ENCODE measurements at regions not wholly inside any gene's neighbourhood (a gene's known extent, or its start where the extent isn't known, plus 50 kb on each side); places are given as distances from the start of the nearest gene placed in this dataset.

- DNase-seq, result no peak
These were observed 179.0 kb upstream of the TMEFF2 start for GRCh38 chr2:192373754-192374153.

GRCh38 chr2:192373221-192373620 is 178.5 kb upstream of the TMEFF2 start:
- DNase-seq, result no peak

- no peak for DNase-seq
These were observed 175.2 kb upstream of the TMEFF2 start for GRCh38 chr2:192369969-192370368.

- no peak for DNase-seq
These were observed 162.5 kb upstream of the TMEFF2 start for GRCh38 chr2:192357217-192357616.

- no peak for DNase-seq
These were observed 159.9 kb upstream of the TMEFF2 start for GRCh38 chr2:192354512-192355244.

GRCh38 chr2:192347542-192347941 is 152.8 kb upstream of the TMEFF2 start:
- no peak for DNase-seq

- no peak for DNase-seq
These were observed 150.6 kb upstream of the TMEFF2 start for GRCh38 chr2:192345287-192345686.

- DNase-seq, result no peak
These were observed 138.9 kb upstream of the TMEFF2 start for GRCh38 chr2:192333642-192334041.

- no peak for DNase-seq
These were observed 133.6 kb upstream of the TMEFF2 start for GRCh38 chr2:192328297-192328696.

GRCh38 chr2:192327576-192327975 is 132.8 kb upstream of the TMEFF2 start:
- no peak for DNase-seq

GRCh38 chr2:192315543-192315942 is 120.8 kb upstream of the TMEFF2 start:
- no peak for DNase-seq

- no peak for DNase-seq
These were observed 120.2 kb upstream of the TMEFF2 start for GRCh38 chr2:192314800-192315481.

GRCh38 chr2:192313773-192314172 is 119.0 kb upstream of the TMEFF2 start:
- DNase-seq, result no peak

GRCh38 chr2:192311701-192312460 is 117.1 kb upstream of the TMEFF2 start:
- no peak for DNase-seq

GRCh38 chr2:192307530-192307929 is 112.8 kb upstream of the TMEFF2 start:
- DNase-seq, result no peak

GRCh38 chr2:192298664-192299063 is 103.9 kb upstream of the TMEFF2 start:
- peak; percentile 18 to 75 for DNase-seq

- DNase-seq, result no peak
These were observed 97.7 kb upstream of the TMEFF2 start for GRCh38 chr2:192292478-192292877.

- DNase-seq, result no peak
These were observed 93.6 kb upstream of the TMEFF2 start for GRCh38 chr2:192288295-192288694.

GRCh38 chr2:192286093-192286701 is 91.5 kb upstream of the TMEFF2 start:
- DNase-seq, result no peak

GRCh38 chr2:192283450-192283849 is 88.7 kb upstream of the TMEFF2 start:
- DNase-seq, result no peak

- DNase-seq, result no peak
These were observed 84.0 kb upstream of the TMEFF2 start for GRCh38 chr2:192278701-192279100.

GRCh38 chr2:192277494-192278109 is 82.9 kb upstream of the TMEFF2 start:
- no peak for DNase-seq

- no peak for DNase-seq
These were observed 80.9 kb upstream of the TMEFF2 start for GRCh38 chr2:192275632-192276031.
